K562 (cell line): ENCODE measurements at regions not wholly inside any gene's neighbourhood (a gene's known extent, or its start where the extent isn't known, plus 50 kb on each side); places are given as distances from the start of the nearest gene placed in this dataset.

Experiments used
- ATAC-seq: fragments of 200-7000 bp; cut with Tn5 transposase; 3 replicates; pipeline ENCODE4 v1.9.1; 2020; ENCODE audit warnings: moderate library complexity
- BruUV-seq: library from RNA; stranded (reverse); fragments of 400-500 nt; replicated peaks from 2 replicates; lab custom pipeline; 2021; lab: Mats Ljungman, UMichigan
- CTCF ChIA-PET: fragments of 300-600 bp; formaldehyde crosslinking; extraction: SDS; loops from one replicate; lab custom pipeline; 2021; ENCODE audit warnings: low intra/inter-chr PET ratio; lab: Yijun Ruan, JAX
- POLR2A ChIA-PET: fragments of 300-600, 350-650 bp; sonication (Branson Sonifier 250); formaldehyde crosslinking; extraction: SDS; loops from one replicate; lab custom pipeline; 2021; ENCODE audit warnings: antibody characterized with exemption, inconsistent platforms; lab: Yijun Ruan, JAX
- DNase-seq, 4 experiments: peaks; one replicate each; pipeline versions ENCODE4 v3.0.0 to v3.0.0-alpha.2; 2011 to 2018; ENCODE audit warnings: low spot score in 3 of 4, mixed read lengths in 3 of 4; ENCODE audit errors: extremely low read depth in 1 of 4
- FAIRE-seq: peaks from 2 replicates; lab custom pipeline; 2011; peaks lifted over from hg19 to GRCh38; lab: Jason Lieb, UNC
- H2AFZ ChIP-seq: 2 replicates; pipeline ENCODE4 v1.6.0; 2011; ENCODE audit warnings: low read depth, low read length, control low read depth, inconsistent platforms
- H3K27ac ChIP-seq: fragments of 200-600 bp; 3 replicates; pipeline ENCODE4 v1.8.0; 2011; ENCODE audit warnings: low read depth, mild to moderate bottlenecking, control low read depth, inconsistent platforms, low read length, moderate library complexity, mixed read lengths; ENCODE audit errors: extremely low read depth
- H3K27me3 ChIP-seq, 2 experiments: fragments of 300-600 bp in 1 of 2; 2 replicates in 1 of 2; 3 replicates in 1 of 2; pipeline versions ENCODE4 v1.6.0 to v1.8.0; 2011; ENCODE audit warnings: inconsistent platforms in 2 of 2, low read length in 2 of 2, mild to moderate bottlenecking in 1 of 2, mixed read lengths in 1 of 2, moderate library complexity in 1 of 2; ENCODE audit not compliant: control insufficient read depth in 2 of 2, insufficient read depth in 2 of 2
- H3K36me3 ChIP-seq: fragments of 300-600 bp; 3 replicates; pipeline ENCODE4 v1.8.0; 2011; ENCODE audit warnings: mild to moderate bottlenecking, low read length, inconsistent platforms; ENCODE audit not compliant: control insufficient read depth, insufficient read depth
- H3K4me1 ChIP-seq, 2 experiments: fragments of 200-600 bp in 1 of 2; replicated peaks in 1 of 2; 2 replicates in 1 of 2; 3 replicates in 1 of 2; pipeline versions ENCODE4 v1.5.1 to v1.8.0; 2011; ENCODE audit warnings: inconsistent platforms in 2 of 2, low read length in 2 of 2, mild to moderate bottlenecking in 1 of 2, mixed read lengths in 1 of 2, moderate library complexity in 1 of 2; ENCODE audit not compliant: control insufficient read depth in 2 of 2, insufficient read depth in 2 of 2
- H3K4me2 ChIP-seq: 2 replicates; pipeline ENCODE4 v1.6.1; 2011; ENCODE audit warnings: low read length, control low read depth, inconsistent platforms, mixed read lengths; ENCODE audit not compliant: insufficient read depth
- H3K4me3 ChIP-seq: fragments of 200-600 bp; sonication (generic), shearing (Covaris generic); 2 replicates; pipeline ENCODE4 v1.5.1; 2016; ENCODE audit warnings: control low read depth, inconsistent platforms
- H3K79me2 ChIP-seq: fragments of 200-600 bp; 3 replicates; pipeline ENCODE4 v1.8.0; 2011; ENCODE audit warnings: low read length, inconsistent platforms; ENCODE audit not compliant: control insufficient read depth, insufficient read depth
- H3K9ac ChIP-seq, 2 experiments: 2 replicates each; pipeline versions ENCODE4 v1.6.0 to v1.6.1; 2011; ENCODE audit warnings: low read depth in 2 of 2, low read length in 2 of 2, control low read depth in 1 of 2, inconsistent platforms in 1 of 2, mild to moderate bottlenecking in 1 of 2, mixed read lengths in 1 of 2; ENCODE audit not compliant: insufficient read depth in 1 of 2
- H3K9me1 ChIP-seq: one replicate; pipeline ENCODE4 v1.6.0; 2011; ENCODE audit warnings: inconsistent platforms, mild to moderate bottlenecking, low read length, moderate library complexity; ENCODE audit not compliant: control insufficient read depth, insufficient read depth
- H3K9me3 ChIP-seq: replicated peaks from 2 replicates; pipeline ENCODE4 v1.5.1; 2011; ENCODE audit warnings: low read depth, low read length, inconsistent platforms; ENCODE audit not compliant: control insufficient read depth, insufficient read depth
- H4K20me1 ChIP-seq: replicated peaks from 2 replicates; pipeline ENCODE4 v1.6.1; 2011; ENCODE audit warnings: low read length, inconsistent platforms, mixed read lengths; ENCODE audit not compliant: control insufficient read depth, insufficient read depth
- DPF2 ChIP-seq: fragments of 450-650 bp; IDR thresholded peaks from 2 replicates; pipeline ENCODE4 v1.6.1; 2016
- RBM25 ChIP-seq: fragments of 200-400 bp; formaldehyde crosslinking; IDR thresholded peaks from 2 replicates; pipeline ENCODE4 v1.6.1; 2018; ENCODE audit warnings: low read length, low read depth, moderate library complexity; ENCODE audit not compliant: severe bottlenecking
- VEZF1 ChIP-seq: fragments of 200-800 bp; sonication (Bioruptor generic); IDR thresholded peaks from 2 replicates; pipeline ENCODE4 v1.6.1; 2017; ENCODE audit warnings: missing genetic modification characterization, missing compliant biosample characterization
- ZNF232 ChIP-seq: sonication (generic); formaldehyde crosslinking; IDR thresholded peaks from 2 replicates; pipeline ENCODE4 v1.8.0; 2022; ENCODE audit warnings: mild to moderate bottlenecking, missing genetic modification reagents
- ZNF609 ChIP-seq: sonication (generic); formaldehyde crosslinking; IDR thresholded peaks from 2 replicates; pipeline ENCODE4 v1.8.1; 2023; ENCODE audit warnings: missing genetic modification reagents, mild to moderate bottlenecking, borderline replicate concordance
- WGBS: fragments of 100-300 bp; shearing (Covaris generic); methylation state at CpG from one replicate; pipeline ENCODE4 v1.1.6; 2016; ENCODE audit warnings: low coverage, mixed read lengths; ENCODE audit not compliant: insufficient coverage; ENCODE audit errors: missing lambda C conversion rate; 5-methylcytosine and 5-hydroxymethylcytosine counted together
- in situ Hi-C: fragments of 300-500 bp; cut with MboI; formaldehyde crosslinking; loops from 4 replicates; pipeline ENCODE4 v1.15.0; 2018; ENCODE audit warnings: inconsistent platforms, mixed read lengths
- intact Hi-C: fragments of 100-400 bp; cut with micrococcal nuclease; formaldehyde crosslinking; loops from 2 replicates; pipeline ENCODE4 v1.14.2; 2022

- no peak for TF ChIP-seq ZNF609 (CRISPR knock-in tag)
Measured at GRCh38 chr18:39380866-39381265, 1815.3 kb upstream of the CELF4 start (continued).

- Histone ChIP-seq H4K20me1 (no peaks in the 10 kb centered on the region), H3K79me2 (no peaks in the 10 kb centered on the region), H3K27me3 (no peaks in the 10 kb centered on the region), H3K36me3 (no peaks in the 10 kb centered on the region), H3K9me3 (no peaks in the 10 kb centered on the region; the same call in 1 of the 2 replicates), H3K4me1 (no peaks in the 10 kb centered on the region), H3K27ac (no peak overlapping the region), H3K4me3 (no peak overlapping the region), H2AFZ (no peak overlapping the region), H3K9ac (no peak overlapping the region), H3K9me1 (no peaks in the 10 kb centered on the region), H3K4me2 (no peak overlapping the region)
- intact Hi-C loops (no loop called here), in situ Hi-C loops (no loop called here)
- DNase-seq (no peak), ATAC-seq (no peak), FAIRE-seq (no peak)
- ChIA-PET POLR2A (no interaction called here), CTCF (no interaction called here)
- WGBS: 7% methylated on average over 3 of the region's 3 CpGs
- BruUV-seq: no TSS peak
- no peak for TF ChIP-seq DPF2
- TF ChIP-seq VEZF1 (CRISPR knock-in tag): no peak
- TF ChIP-seq ZNF232 (CRISPR knock-in tag): no peak
- TF ChIP-seq RBM25: no peak
Measured at GRCh38 chr18:39380186-39380725, 1814.7 kb upstream of the CELF4 start.
